K562 (cell line): ENCODE measurements at regions not wholly inside any gene's neighbourhood (a gene's known extent, or its start where the extent isn't known, plus 50 kb on each side); places are given as distances from the start of the nearest gene placed in this dataset.

ENCODE experiments used
- ARHGAP35 ChIP-seq: fragments of 450-650 bp; IDR thresholded peaks from 2 replicates; pipeline ENCODE4 v1.6.1; 2018; ENCODE audit not compliant: partially characterized antibody
- BACH1 ChIP-seq: fragments of 200-800 bp; sonication (Bioruptor generic); IDR thresholded peaks from 2 replicates; pipeline ENCODE4 v1.6.1; 2016; ENCODE audit warnings: missing genetic modification characterization, missing compliant biosample characterization
- CBX1 ChIP-seq: sonication (generic); IDR thresholded peaks from 2 replicates; pipeline ENCODE4 v1.6.1; 2016; ENCODE audit warnings: antibody characterized with exemption, low read depth, mild to moderate bottlenecking
- DIDO1 ChIP-seq: fragments of 450-650 bp; IDR thresholded peaks from 2 replicates; pipeline ENCODE4 v1.6.1; 2016; ENCODE audit warnings: low read depth, missing biosample characterization, missing genetic modification characterization
- EGR1 ChIP-seq: fragments of 450-650 bp; conservative IDR thresholded peaks from 2 replicates; pipeline ENCODE4 v1.6.1; 2017; ENCODE audit warnings: mild to moderate bottlenecking
- EP300 ChIP-seq: IDR thresholded peaks from 2 replicates; pipeline ENCODE4 v1.6.1; 2012; ENCODE audit warnings: low read length, improper control_type of control experiment
- GABPB1 ChIP-seq: sonication (generic); formaldehyde crosslinking; IDR thresholded peaks from 2 replicates; pipeline ENCODE4 v1.8.0; 2022; ENCODE audit warnings: mild to moderate bottlenecking, missing genetic modification reagents
- HES1 ChIP-seq: fragments of 450-650 bp; IDR thresholded peaks from 2 replicates; pipeline ENCODE4 v1.6.1; 2016; ENCODE audit warnings: low read depth, mild to moderate bottlenecking, moderate library complexity
- ILF3 ChIP-seq: fragments of 450-650 bp; IDR thresholded peaks from 2 replicates; pipeline ENCODE4 v1.6.1; 2018; ENCODE audit warnings: antibody characterized with exemption, mild to moderate bottlenecking, moderate library complexity, borderline replicate concordance
- KLF13 ChIP-seq: fragments of 450-650 bp; IDR thresholded peaks from 2 replicates; pipeline ENCODE4 v1.6.1; 2016; ENCODE audit warnings: missing genetic modification characterization, low read depth, mild to moderate bottlenecking, missing compliant biosample characterization, moderate library complexity, borderline replicate concordance
- KLF6 ChIP-seq: fragments of 250-450 bp; sonication (Bioruptor Pico); IDR thresholded peaks from 2 replicates; pipeline ENCODE4 v1.4.0; 2020; ENCODE audit warnings: mild to moderate bottlenecking, moderate library complexity, borderline replicate concordance
- MYNN ChIP-seq, 2 experiments: sonication (generic); formaldehyde crosslinking in 1 of 2; IDR thresholded peaks; 2 replicates each; pipeline versions ENCODE4 v1.5.0 to v1.6.1; 2016 to 2020; ENCODE audit warnings: antibody characterized with exemption in 1 of 2, missing genetic modification reagents in 1 of 2
- NCOR1 ChIP-seq: fragments of 450-650 bp; IDR thresholded peaks from 2 replicates; pipeline ENCODE4 v1.6.1; 2016; ENCODE audit warnings: mild to moderate bottlenecking, moderate library complexity
- RFX1 ChIP-seq: fragments of 450-650 bp; IDR thresholded peaks from 2 replicates; pipeline ENCODE4 v1.6.1; 2016; ENCODE audit warnings: mild to moderate bottlenecking, moderate library complexity
- SMAD1 ChIP-seq: fragments of 150-350 bp; IDR thresholded peaks from 2 replicates; pipeline ENCODE4 v1.6.1; 2014; ENCODE audit warnings: low read length, low read depth; ENCODE audit not compliant: partially characterized antibody
- SMAD3 ChIP-seq: fragments of 450-650 bp; formaldehyde crosslinking; conservative IDR thresholded peaks from 2 replicates; pipeline ENCODE4 v1.4.0; 2020; ENCODE audit warnings: mild to moderate bottlenecking
- SRSF9 ChIP-seq: fragments of 200-400 bp; formaldehyde crosslinking; IDR thresholded peaks from 2 replicates; pipeline ENCODE4 v1.6.1; 2017; ENCODE audit warnings: low read depth, low read length, borderline replicate concordance
- STAG1 ChIP-seq: sonication (generic); formaldehyde crosslinking; IDR thresholded peaks from 2 replicates; pipeline ENCODE4 v1.5.0; 2020; ENCODE audit warnings: missing genetic modification reagents, borderline replicate concordance
- TRIM28 ChIP-seq: fragments of 450-650 bp; IDR thresholded peaks from 2 replicates; pipeline ENCODE4 v1.6.1; 2017
- ZFX ChIP-seq: sonication (generic); formaldehyde crosslinking; IDR thresholded peaks from 2 replicates; pipeline ENCODE4 v1.8.0; 2022; ENCODE audit warnings: mild to moderate bottlenecking, missing genetic modification reagents, moderate library complexity
- ZNF133 ChIP-seq: fragments of 250-450 bp; sonication (Bioruptor Pico); IDR thresholded peaks from 2 replicates; pipeline ENCODE4 v1.4.0; 2020; ENCODE audit warnings: mild to moderate bottlenecking
- ZNF277 ChIP-seq: fragments of 250-450 bp; sonication (Bioruptor Pico); IDR thresholded peaks from 2 replicates; pipeline ENCODE4 v1.8.0; 2022; ENCODE audit warnings: inconsistent platforms, mild to moderate bottlenecking, moderate library complexity, borderline replicate concordance
- ZNF282 ChIP-seq: sonication (generic); formaldehyde crosslinking; IDR thresholded peaks from 2 replicates; pipeline ENCODE4 v1.8.1; 2023; ENCODE audit warnings: missing genetic modification reagents
- ZNF584 ChIP-seq: fragments of 200-800 bp; sonication (Bioruptor generic); IDR thresholded peaks from 2 replicates; pipeline ENCODE4 v1.6.1; 2016; ENCODE audit warnings: low read depth, mild to moderate bottlenecking, missing genetic modification characterization, missing compliant biosample characterization
- TF ChIP-seq, protein P1 (sequence below): sonication (generic); formaldehyde crosslinking; IDR thresholded peaks from 2 replicates; pipeline ENCODE4 v1.4.0; 2020; ENCODE audit warnings: mild to moderate bottlenecking, missing genetic modification reagents
- TF ChIP-seq, protein P2 (sequence below): fragments of 250-450 bp; sonication (Bioruptor Pico); IDR thresholded peaks from 2 replicates; pipeline ENCODE4 v1.5.1; 2021; ENCODE audit warnings: mild to moderate bottlenecking

DNA sequence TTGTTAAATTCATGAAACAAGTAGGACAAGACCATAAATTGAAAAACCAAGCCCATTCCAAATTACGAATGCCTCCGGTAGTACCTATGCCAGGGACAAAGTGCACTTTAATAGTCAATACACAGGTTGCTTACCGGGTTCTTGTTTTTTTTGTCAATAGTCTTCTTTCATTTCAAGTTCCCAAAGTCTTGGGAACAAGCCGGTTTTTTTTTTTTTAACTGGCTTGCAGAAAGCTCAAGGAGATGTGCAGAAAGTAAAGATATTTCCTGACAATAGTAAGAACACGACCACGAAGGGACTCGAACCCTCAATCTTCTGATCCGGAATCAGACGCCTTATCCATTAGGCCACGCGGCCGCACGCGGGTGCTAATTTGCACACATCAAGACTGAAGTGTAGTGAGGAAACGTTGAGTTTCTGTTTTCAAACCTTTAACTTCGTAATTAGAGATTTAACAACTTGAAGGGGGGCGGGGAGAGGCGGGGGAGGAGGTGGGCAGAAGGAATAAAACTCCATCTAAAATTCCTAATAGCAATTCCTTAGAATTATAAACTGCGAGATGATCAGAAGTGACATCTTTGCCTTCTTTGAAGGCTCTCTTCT is 181.0 kb downstream of the TRIM27 start (continued):
- TF ChIP-seq GABPB1: no peak
- TF ChIP-seq MYNN (IDR thresholded peaks at IDR 0.05): no peak
- TF ChIP-seq MYNN (CRISPR knock-in tag; IDR thresholded peaks at IDR 0.05): no peak
- no peak for TF ChIP-seq SMAD1
- no peak for TF ChIP-seq ZFX (CRISPR knock-in tag)
- TF ChIP-seq NCOR1: no peak
- TF ChIP-seq EP300: peak; percentile 66
- TF ChIP-seq KLF13 (tag): no peak
- no peak for TF ChIP-seq BACH1 (tag)
- TF ChIP-seq, protein P1, sequence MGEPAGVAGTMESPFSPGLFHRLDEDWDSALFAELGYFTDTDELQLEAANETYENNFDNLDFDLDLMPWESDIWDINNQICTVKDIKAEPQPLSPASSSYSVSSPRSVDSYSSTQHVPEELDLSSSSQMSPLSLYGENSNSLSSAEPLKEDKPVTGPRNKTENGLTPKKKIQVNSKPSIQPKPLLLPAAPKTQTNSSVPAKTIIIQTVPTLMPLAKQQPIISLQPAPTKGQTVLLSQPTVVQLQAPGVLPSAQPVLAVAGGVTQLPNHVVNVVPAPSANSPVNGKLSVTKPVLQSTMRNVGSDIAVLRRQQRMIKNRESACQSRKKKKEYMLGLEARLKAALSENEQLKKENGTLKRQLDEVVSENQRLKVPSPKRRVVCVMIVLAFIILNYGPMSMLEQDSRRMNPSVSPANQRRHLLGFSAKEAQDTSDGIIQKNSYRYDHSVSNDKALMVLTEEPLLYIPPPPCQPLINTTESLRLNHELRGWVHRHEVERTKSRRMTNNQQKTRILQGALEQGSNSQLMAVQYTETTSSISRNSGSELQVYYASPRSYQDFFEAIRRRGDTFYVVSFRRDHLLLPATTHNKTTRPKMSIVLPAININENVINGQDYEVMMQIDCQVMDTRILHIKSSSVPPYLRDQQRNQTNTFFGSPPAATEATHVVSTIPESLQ: no peak
- no peak; the same call in 1 of the 2 replicates for TF ChIP-seq ZNF584
- no peak for TF ChIP-seq ZNF282
- TF ChIP-seq ZNF277 (CRISPR knock-in tag): no peak
- TF ChIP-seq ZNF133: no peak
- TF ChIP-seq SMAD3 (CRISPR knock-in tag): no peak
- no peak for TF ChIP-seq KLF6
- TF ChIP-seq, protein P2, sequence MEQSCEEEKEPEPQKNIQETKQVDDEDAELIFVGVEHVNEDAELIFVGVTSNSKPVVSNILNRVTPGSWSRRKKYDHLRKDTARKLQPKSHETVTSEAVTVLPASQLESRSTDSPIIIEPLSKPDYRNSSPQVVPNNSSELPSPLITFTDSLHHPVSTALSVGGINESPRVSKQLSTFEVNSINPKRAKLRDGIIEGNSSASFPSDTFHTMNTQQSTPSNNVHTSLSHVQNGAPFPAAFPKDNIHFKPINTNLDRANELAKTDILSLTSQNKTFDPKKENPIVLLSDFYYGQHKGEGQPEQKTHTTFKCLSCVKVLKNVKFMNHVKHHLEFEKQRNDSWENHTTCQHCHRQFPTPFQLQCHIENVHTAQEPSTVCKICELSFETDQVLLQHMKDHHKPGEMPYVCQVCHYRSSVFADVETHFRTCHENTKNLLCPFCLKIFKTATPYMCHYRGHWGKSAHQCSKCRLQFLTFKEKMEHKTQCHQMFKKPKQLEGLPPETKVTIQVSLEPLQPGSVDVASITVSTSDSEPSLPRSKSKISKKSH (CRISPR knock-in tag): no peak
- no peak; the same call in 1 of the 2 replicates for TF ChIP-seq HES1
- TF ChIP-seq CBX1: no peak
- TF ChIP-seq STAG1 (CRISPR knock-in tag): no peak
- no peak for TF ChIP-seq RFX1
- TF ChIP-seq EGR1: no peak
- TF ChIP-seq ILF3: 0 out of 2 replicates have a peak, but pooled peaks have one; percentile 11
- no peak for TF ChIP-seq ARHGAP35
- TF ChIP-seq DIDO1: no peak
- no peak for TF ChIP-seq TRIM28
- no peak for TF ChIP-seq SRSF9
